NCI-H345 (cell line): ENCODE measurements at regions not wholly inside any gene's neighbourhood (a gene's known extent, or its start where the extent isn't known, plus 50 kb on each side); places are given as distances from the start of the nearest gene placed in this dataset.

Source experiments
- DNase-seq: peaks from one replicate; lab custom pipeline; 2025; lab: John Stamatoyannopoulos, UW

DNA sequence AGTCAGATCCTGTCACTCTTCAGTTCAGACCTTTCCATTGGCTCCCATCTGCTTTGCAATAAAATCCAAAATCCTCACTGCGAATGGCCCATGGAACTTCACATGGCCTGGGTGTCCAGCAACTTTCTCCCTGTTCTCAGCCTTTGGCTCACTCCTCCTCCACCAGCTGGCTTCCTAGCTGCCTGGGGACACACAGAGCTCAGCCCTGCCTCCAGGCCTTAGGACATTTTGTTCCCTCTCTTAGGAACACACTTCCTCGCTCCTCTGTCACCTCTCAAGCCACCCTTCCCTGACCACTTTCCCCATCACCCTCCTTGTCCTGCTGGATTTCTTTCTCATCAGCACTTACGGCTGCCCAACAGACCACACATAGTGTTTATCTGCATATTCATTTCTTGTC, 419.6 kb downstream of the MED13L start:
- no peak for DNase-seq

GRCh38 chr12:115857160-115857920, 420.2 kb downstream of the MED13L start:
- no peak for DNase-seq

- no peak for DNase-seq
Measured at GRCh38 chr12:115852054-115852453, 425.4 kb downstream of the MED13L start.

GRCh38 chr12:115850957-115851356, 426.5 kb downstream of the MED13L start:
- DNase-seq = no peak

- DNase-seq = no peak
Measured at GRCh38 chr12:115849262-115849943, 428.1 kb downstream of the MED13L start.

DNA sequence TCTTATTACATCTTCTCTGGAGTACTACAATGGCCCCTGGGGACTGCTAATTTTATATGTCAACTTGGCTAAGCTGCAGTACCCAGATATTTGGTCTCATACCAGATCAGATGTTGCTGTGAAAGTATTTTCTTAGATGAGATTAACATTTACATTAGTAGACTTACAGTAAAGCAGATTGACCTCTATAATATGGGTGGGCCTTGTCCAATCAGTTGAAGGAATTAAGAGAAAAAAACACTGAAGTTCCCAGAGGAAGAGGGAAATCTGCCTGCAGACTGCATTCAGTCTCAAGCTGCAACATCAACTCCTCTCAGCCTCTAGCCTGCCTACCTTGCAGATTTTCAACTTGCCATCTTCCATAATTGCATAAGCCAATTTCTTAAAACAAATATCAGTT, 430.1 kb downstream of the MED13L start:
- no peak for DNase-seq

GRCh38 chr12:115846516-115846915, 431.0 kb downstream of the MED13L start:
- no peak for DNase-seq

DNA sequence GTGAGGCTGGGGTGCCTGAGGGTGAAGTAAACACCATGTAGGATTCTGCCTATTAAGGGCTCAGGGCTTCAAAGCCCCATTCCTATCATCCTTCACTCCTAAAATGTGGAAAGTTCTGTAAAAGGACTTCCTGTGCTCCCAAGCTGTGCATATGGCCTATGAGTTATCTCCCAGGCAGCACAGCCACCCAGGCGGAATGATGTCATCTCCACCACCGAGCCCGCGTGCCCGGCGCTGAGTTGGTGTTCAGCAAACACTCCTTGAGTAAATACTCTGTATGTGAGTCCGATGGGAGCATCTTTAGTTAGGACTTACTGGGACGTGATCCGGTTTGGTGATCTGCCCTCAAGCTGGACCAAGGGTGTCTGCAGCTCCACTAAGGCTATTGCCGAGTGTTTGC, 437.3 kb downstream of the MED13L start:
- no peak for DNase-seq

- no peak for DNase-seq
Measured at GRCh38 chr12:115838952-115839351, 438.5 kb downstream of the MED13L start.

GRCh38 chr12:115837220-115837619, 440.3 kb downstream of the MED13L start:
- DNase-seq = no peak

- DNase-seq = no peak
Measured at GRCh38 chr12:115835445-115835844, 442.0 kb downstream of the MED13L start.

- DNase-seq = no peak
Measured at GRCh38 chr12:115833704-115834103, 443.8 kb downstream of the MED13L start.

GRCh38 chr12:115830633-115831032, 446.9 kb downstream of the MED13L start:
- no peak for DNase-seq

GRCh38 chr12:115830070-115830469, 447.4 kb downstream of the MED13L start:
- no peak for DNase-seq

DNA sequence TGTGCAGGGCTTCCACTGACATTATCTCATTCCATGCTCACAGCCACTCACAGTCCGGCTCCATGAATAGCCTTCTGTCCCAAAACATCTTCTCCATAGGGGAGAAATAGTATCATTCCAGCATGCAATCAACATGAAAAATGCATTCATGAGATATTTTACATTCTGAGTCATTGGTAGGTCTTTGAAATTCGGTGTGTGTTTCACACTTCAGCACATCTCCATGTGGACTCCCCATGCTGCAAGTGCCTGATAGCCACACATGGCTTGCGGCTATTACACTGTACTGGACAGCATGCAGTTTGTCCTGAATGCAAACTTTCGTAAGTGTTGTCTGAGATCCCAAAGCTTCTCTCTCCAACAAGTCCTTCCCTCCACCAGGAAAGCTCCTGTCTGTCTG, 449.3 kb downstream of the MED13L start:
- no peak for DNase-seq

DNA sequence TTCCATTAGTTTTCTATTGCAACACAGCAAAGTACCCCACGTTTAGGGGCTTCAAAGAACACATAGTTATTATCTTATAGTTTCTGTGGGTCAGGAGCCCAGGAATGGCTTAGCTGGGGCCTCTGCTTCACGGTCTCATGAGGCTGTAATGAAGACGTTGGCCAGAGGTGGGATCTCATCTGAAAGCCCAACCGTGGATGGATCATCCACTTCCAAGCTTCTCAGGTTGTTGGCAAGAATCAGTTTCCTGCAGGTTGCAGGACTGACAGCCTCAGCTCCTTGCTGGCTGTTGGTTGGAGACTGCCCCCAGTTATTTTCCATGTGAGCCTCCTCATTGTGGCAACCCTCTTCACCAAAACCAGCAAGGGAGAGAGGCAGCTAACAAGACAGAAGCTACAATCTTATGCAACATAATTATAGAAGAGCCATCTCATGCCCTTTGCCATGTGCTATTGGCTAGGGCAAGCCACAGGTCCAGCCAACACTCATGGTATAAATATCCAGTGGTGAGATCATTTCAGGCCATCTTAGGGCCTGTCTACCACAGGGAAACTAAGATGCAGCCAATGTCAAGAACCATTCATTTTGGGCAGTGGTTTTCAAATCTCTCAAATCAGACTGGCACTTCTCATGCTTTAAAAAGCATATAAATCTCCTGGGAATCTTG, 452.4 kb downstream of the MED13L start:
- DNase-seq = no peak

DNA sequence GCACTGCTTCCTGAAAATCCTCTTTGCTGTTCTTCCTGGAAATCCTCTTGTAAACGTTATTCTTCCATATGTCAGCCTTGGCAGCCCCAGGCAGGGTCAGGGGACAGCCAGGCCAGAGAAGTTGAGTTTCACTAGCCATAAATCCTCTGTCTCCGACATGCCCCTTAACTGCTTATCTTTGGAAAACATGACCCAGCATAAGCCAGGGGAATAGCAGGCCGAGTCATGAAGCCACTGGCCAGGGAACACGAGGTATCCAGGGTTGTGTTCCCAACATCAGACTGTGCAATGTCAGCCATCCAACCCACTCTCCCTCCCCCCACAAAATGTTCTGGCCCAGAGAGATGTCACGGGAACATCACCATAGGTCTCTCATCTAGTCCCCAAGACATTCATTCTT, 453.9 kb downstream of the MED13L start:
- DNase-seq = no peak

DNA sequence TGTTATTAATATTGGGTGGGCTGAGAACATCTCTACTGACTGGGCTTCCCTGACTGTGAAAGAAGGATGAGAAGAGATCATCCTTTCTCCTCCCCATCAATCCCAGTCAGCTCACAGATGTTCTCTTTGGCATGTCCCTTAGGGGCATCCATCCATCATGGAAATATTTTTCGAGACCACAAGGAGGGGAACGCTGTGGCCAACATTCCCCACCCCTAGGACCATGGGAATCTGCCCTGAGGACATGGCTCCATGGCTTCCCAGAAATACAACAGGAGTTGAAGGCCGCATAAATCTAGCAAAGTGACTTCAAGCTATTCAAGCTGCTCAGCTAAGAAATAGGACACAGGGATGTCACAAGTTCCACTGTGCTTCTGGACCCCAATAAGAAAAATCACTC, 456.8 kb downstream of the MED13L start:
- DNase-seq = no peak

- DNase-seq = no peak
Measured at GRCh38 chr12:115818973-115819372, 458.5 kb downstream of the MED13L start.

- DNase-seq = no peak
Measured at GRCh38 chr12:115817389-115817788, 460.1 kb downstream of the MED13L start.

DNA sequence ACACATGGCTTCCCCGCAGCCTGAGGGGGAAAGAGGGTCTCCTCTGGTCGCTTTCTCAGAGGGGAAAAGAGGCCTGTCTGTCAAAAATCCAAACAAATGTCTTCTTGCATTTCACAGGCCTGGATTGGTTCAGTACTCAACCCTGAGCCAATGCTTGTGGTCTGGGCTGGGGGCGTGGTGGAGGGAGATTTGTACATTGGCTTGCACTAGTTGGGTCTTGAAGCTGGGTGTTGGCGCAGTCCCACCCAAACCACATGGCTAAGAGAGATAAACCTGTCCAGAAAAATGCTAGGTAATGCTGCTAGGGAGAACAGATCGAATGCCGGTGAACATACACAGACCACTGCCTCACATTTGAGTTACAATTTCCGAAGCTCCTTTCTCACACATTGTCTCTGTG, 461.6 kb downstream of the MED13L start:
- DNase-seq = no peak

- no peak for DNase-seq
Measured at GRCh38 chr12:115813256-115813655, 464.2 kb downstream of the MED13L start.

- DNase-seq = no peak
Measured at GRCh38 chr12:115811929-115812328, 465.6 kb downstream of the MED13L start.
